ENCODE measurements at regions not wholly inside any gene's neighbourhood (a gene's known extent, or its start where the extent isn't known, plus 50 kb on each side); places are given as distances from the start of the nearest gene placed in this dataset.

DNA sequence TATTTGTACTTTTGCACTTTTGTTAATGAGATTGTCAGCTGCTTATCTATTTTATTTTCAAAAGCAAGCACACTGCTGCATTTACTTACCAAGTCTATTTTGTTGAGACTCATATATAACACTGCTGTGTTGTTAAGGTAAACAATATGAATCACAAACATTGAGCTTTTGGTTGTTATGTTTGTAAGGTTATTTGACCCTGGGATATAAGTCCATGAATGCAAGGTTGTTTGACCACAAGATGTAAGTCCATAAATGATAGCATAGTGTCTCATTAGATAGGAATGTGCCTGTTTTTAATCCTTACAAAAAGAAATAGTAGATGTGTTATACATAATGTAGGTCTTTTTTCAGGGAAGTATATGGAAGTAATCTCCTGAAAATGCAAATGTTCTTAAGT lies 845.9 kb downstream of the CDH9 start:
- no peak for TF ChIP-seq EZH2phosphoT487 (IDR thresholded peaks at IDR 0.05; ENCODE audit: low read length)
- TF ChIP-seq, protein P1, sequence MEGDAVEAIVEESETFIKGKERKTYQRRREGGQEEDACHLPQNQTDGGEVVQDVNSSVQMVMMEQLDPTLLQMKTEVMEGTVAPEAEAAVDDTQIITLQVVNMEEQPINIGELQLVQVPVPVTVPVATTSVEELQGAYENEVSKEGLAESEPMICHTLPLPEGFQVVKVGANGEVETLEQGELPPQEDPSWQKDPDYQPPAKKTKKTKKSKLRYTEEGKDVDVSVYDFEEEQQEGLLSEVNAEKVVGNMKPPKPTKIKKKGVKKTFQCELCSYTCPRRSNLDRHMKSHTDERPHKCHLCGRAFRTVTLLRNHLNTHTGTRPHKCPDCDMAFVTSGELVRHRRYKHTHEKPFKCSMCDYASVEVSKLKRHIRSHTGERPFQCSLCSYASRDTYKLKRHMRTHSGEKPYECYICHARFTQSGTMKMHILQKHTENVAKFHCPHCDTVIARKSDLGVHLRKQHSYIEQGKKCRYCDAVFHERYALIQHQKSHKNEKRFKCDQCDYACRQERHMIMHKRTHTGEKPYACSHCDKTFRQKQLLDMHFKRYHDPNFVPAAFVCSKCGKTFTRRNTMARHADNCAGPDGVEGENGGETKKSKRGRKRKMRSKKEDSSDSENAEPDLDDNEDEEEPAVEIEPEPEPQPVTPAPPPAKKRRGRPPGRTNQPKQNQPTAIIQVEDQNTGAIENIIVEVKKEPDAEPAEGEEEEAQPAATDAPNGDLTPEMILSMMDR (IDR thresholded peaks at IDR 0.05; ENCODE audit: low read length), result no peak

Data from MM.1S (cell line).